PC-9 (cell line): ENCODE measurements at regions not wholly inside any gene's neighbourhood (a gene's known extent, or its start where the extent isn't known, plus 50 kb on each side); places are given as distances from the start of the nearest gene placed in this dataset.

Experiments
- CTCF ChIP-seq: fragments of 200-600 bp; sonication (generic); conservative IDR thresholded peaks from 2 replicates; pipeline ENCODE4 v1.6.1; 2017; ENCODE audit warnings: mixed run types, antibody characterized with exemption, mild to moderate bottlenecking, moderate library complexity
- EZH2 ChIP-seq: fragments of 200-600 bp; sonication (generic); IDR thresholded peaks from 2 replicates; pipeline ENCODE4 v1.8.0; 2017; ENCODE audit warnings: antibody characterized with exemption, low read depth

GRCh38 chr17:21823643-21824042 lies 131.3 kb downstream of the KCNJ18 start:
- TF ChIP-seq EZH2, result no peak
- no peak for TF ChIP-seq CTCF
